HG03565 (cell line): ENCODE measurements at regions not wholly inside any gene's neighbourhood (a gene's known extent, or its start where the extent isn't known, plus 50 kb on each side); places are given as distances from the start of the nearest gene placed in this dataset.

Source experiments
- ATAC-seq: cut with Tn5 transposase; IDR thresholded peaks from one replicate; pipeline ENCODE4 v1.9.1; 2021; ENCODE audit warnings: mild to moderate bottlenecking, moderate library complexity; ENCODE audit not compliant: unreplicated experiment

- ATAC-seq, result no peak
These were observed 383.5 kb downstream of the RASEF start for GRCh38 chr9:82679472-82679871.

- no peak for ATAC-seq
These were observed 382.6 kb downstream of the RASEF start for GRCh38 chr9:82680179-82680935.

DNA sequence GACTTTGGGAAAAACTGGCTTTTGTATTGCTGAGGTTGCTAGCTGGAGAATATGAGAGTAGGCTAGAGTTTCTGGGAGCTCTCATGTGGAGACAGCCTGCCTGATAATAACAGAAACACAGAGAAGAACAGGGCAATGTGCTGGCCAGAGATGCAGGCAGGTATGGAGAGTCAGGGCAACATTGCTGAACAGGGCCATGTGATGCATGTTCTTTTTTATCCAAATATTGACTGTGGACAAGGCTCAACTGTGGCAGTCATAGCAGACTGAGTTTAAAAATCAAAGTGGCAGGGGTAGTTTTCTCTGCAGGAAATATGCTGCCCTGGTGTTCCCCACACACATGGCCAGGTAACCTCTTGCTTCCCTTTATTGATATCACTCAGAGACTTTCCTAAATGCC, 381.1 kb downstream of the RASEF start:
- no peak for ATAC-seq

DNA sequence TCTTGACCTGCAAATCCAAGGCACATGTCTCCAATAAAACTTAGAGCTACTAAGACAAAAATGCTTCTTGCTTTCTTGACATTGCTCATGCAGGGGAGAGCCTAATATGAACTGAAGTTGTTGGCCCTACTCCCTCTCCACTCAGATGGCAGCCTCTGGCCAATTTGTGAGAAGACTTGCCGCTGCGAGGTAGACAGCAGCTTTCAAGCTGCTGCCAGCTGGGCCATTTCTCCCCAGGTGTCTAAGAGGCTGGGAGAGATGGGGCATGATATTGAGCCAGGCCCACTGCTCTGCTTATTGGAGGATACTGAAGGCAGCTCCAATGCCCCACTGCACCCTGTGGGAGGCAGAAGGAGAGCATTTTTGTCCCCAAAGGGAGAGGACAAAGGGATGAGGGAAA, 380.5 kb downstream of the RASEF start:
- ATAC-seq, result no peak

- no peak for ATAC-seq
These were observed 367.2 kb downstream of the RASEF start for GRCh38 chr9:82695704-82696103.

DNA sequence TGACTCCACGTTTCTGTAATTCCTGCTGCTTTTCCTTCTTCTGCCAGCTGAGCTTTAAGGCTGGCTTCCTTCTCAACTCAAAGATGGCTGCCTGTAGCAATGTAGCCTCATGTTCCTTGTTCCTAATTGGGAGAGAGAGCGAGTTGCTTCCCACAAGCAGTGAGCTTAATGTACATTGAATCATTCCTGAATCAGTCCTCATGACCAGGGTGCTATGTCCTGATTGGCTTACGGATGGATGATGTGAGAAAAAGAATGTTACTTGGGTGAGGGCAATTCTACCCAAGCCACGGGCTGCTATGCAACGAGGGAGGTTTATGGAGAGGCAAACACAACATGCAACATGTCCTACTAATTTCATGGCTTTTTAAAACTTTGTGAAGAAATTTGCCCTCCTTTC, 356.2 kb downstream of the RASEF start:
- no peak for ATAC-seq

GRCh38 chr9:82716821-82717220, 346.1 kb downstream of the RASEF start:
- no peak for ATAC-seq

- no peak for ATAC-seq
These were observed 342.4 kb downstream of the RASEF start for GRCh38 chr9:82720515-82720914.

GRCh38 chr9:82721593-82721992, 341.3 kb downstream of the RASEF start:
- no peak for ATAC-seq

DNA sequence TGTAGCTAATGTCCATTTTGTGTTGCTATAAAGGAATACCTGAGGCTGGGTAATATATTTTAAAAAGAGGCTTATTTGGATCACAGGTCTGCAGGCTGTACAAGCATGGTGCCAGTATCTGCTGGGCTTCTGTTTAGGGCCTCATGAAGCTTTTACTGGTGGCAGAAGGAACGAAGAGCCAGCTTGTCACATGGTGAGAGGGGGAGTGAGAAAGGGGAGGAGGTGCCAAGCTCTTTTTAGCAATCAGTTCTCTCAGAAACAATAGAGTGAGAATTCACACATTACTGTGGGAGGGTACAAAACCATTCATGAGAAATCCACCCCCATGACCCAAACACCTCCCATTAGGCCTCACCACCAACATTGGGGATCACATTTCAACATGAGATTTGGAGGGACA, 340.9 kb downstream of the RASEF start:
- ATAC-seq, result no peak

GRCh38 chr9:82722561-82722960, 340.4 kb downstream of the RASEF start:
- no peak for ATAC-seq

DNA sequence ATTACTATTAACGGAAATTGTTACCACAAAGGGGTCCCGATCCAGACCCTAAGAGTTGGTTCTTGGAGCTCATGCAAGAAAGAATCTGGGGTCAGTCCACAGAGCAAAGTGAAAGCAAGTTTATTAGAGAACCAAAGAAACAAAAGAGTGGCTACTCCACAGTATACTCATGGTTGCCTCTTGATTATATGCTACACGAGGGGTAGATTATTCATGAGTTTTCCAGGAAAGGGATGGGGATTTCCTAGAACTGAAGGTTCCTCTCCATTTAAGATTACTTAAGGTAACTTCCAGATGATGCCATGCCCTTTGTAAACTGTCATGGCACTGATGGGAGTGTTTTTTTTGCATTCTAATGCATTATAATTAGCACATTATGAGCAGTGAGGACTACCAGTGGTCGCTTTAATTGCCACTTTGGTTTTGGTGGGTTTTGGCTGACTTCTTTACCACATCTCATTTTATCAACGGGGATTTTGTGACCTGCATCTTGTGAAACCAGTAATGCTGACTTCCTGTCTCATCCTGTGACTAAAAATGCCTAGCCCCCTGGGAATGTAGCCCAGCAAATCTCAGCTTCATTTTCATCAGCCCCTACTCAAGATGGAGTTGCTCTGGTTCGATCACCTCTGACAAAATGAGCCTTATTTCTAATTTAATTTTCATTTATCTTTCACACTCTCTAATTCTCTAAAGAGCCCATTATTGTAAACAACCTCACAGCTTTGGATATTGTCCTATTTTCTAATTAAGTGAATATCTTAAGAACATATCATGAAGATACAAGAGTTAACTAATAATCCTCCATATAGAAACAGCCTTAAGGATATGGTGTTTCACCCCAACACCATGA, 336.3 kb downstream of the RASEF start:
- peak; percentile 43 for ATAC-seq

DNA sequence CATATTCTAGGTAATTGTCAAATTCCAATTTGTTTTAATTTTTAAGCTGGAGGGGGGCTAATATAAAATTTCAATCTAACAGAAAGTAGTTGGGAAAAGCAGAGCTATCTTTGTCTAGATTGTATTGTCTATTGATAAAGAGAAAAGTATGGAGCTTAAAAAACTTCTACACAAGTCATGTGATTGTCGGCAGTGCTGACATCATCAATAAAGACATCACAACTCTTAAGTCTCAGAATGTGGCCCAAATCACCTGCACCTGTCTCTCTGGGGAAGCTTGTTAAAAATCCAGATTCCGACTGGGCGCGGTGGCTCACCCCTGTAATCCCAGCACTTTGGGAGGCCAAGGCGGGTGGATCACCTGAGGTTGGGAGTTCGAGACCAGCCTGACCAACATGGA, 333.8 kb downstream of the RASEF start:
- no peak for ATAC-seq

DNA sequence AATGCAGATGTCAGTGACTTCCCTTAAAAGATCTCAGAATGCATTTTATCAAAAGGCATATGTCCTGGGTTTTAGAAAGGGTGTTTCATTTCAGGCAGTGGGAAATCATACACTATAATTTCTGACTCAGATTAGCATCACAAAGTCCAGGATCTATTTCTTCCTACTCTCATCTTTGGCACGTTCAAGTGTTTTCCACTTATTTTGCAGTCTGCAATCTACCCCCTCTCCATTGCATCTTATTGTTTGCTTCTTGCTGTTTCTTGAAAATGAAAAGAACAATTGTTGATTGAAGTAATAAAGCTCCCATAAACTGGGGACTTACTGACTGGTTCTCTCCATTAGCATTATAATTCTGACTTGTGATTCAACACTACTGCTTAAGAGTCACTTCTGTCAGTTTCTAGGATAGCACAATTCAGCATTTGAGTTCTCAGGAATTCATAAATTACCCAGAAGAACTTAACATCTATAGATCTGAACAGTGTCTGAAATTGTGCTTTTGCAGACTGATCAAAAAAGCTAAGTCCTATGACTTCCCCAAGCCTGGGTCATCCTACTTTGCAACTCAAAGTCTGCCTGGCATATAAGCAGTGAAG, 332.9 kb downstream of the RASEF start:
- ATAC-seq, result no peak

GRCh38 chr9:82732928-82733327, 330.0 kb downstream of the RASEF start:
- no peak for ATAC-seq

DNA sequence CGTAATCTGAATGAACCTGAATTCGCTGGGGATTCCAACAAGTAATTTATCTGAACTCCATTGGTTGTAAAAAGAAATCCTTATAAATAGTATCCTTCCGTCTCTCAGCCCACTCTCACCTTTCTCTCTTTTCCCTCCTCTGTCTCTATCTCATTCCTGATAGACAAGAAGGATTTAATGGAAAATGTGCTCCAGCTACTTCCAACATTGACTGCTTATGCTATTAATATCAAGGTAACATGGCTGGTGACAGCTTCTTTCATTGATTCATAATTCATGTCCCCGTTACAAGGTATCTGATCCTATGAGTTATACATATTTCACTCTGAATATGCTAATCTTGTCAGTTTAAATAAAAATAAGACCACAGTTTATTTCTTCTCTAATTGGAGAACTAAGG, 326.8 kb downstream of the RASEF start:
- ATAC-seq, result no peak

DNA sequence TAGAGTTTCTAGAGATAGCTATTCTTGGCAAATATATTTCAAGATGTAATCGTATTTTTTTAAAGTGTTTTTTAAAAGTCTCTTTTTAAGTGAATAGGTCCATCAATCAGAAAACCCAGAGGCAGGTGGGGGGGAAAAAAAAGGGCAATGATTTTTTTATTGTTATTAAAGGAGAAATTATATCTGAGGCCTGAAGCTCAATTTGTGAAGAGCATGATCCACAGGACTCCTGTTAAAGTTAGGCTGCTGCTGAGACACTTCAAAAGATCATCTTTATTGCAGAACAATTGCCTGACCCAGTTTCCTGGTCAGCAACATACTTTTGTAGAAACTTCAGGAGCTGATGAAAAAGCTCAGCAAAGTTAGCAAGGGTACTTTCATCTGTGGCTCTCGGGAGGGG, 326.2 kb downstream of the RASEF start:
- no peak for ATAC-seq

DNA sequence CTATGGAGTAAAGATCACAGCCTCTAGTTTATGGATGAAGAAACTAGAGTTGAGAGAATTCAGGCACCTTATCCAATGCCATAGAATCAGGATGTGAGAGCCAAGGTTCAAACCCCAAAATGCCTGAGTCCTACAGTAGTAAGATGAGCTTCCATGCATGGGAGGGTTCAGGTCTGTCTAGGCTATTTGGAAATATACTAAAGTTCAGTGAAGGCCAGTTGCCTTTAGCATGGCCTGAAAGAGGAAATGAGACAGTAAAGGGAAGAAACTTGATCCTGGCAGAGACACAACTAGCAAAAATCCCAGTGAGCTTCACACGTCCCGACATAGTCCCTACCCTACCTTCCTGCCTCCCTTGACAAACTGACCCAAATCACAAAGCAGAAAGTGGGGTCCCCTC, 317.0 kb downstream of the RASEF start:
- ATAC-seq, result no peak

- ATAC-seq, result no peak
These were observed 312.5 kb downstream of the RASEF start for GRCh38 chr9:82750411-82750913.

DNA sequence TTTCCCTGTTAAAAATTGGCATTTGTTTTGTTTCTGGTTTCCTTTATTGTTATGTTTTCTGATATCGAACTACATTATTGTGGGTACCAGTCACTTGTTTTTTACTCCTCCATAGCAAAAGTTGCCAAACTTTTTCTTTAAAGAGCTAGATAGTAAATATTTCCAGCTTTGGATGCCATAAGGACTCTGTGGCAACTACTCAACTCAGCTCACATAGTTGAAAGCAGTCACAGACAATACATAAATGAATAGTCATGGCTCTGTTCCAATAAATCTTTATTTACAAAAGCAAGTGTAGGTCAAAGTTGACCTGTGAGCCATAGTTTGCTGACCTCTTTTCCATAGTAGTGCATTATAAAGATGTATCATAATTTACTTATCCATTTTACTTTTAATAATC, 305.0 kb downstream of the RASEF start:
- no peak for ATAC-seq

DNA sequence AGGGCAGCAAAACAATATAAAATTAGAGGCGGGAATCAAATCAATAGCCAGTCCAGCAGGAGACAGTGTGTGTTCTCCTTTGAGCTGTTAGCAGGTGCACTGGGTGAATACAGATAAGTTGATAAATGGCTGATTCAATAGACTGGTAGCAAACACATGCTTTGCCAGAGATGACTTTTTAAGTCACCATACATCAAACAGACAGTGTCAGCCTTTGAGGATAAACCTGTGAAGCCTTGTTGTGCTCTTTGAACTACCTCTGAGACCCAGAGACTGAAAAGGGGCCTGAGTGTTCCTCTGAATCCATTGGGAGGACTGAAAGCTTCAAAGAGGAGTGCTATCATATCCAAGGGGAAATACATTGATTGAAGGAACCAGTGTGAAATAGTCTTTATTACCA, 301.9 kb downstream of the RASEF start:
- no peak for ATAC-seq

GRCh38 chr9:82761956-82762355, 301.0 kb downstream of the RASEF start:
- no peak for ATAC-seq
